ENCODE measurements at regions not wholly inside any gene's neighbourhood (a gene's known extent, or its start where the extent isn't known, plus 50 kb on each side); places are given as distances from the start of the nearest gene placed in this dataset.

- no TSS peak for BruUV-seq (replicated peaks)
- peaks cover 53% of the 10 kb centered on the region for H3K4me1 ChIP-seq (ENCODE audit: insufficient read depth, low read length)
- no peak overlapping the region for H3K4me3 ChIP-seq (ENCODE audit: low read length)
- DNase-seq (peak; percentile 39), ATAC-seq (no peak)
- H3K4me2 ChIP-seq (ENCODE audit: low read length): peak overlapping the region; percentile 72; the same call in 1 of the 2 replicates
- no peak for TF ChIP-seq EZH2phosphoT487 (IDR thresholded peaks at IDR 0.05; ENCODE audit: borderline replicate concordance, low read length)
- TF ChIP-seq EZH2 (IDR thresholded peaks at IDR 0.05; ENCODE audit: low read length, unreplicated experiment): no peak
- no peak for TF ChIP-seq CTCF (conservative IDR thresholded peaks at IDR 0.05; ENCODE audit: low read depth, low read length)
- ChIA-PET CTCF (no interaction called here), POLR2A (ENCODE audit: unreplicated experiment) (no interaction called here)
- intact Hi-C loops (cut with micrococcal nuclease): loop anchor here (1.0 to 10.0 kb wide), 9 partner anchors 41 to 1857 kb away; partner anchors contain the start of genes HLX and LYPLAL1
- no peak overlapping the region for H3K9ac ChIP-seq (ENCODE audit: low read length)
- H3K27ac ChIP-seq (ENCODE audit: low read length): peak overlapping the region; percentile 85
- no peaks in the 10 kb centered on the region for H4K20me1 ChIP-seq (ENCODE audit: low read length)
- H3K79me2 ChIP-seq (ENCODE audit: low read length): no peaks in the 10 kb centered on the region
- peaks cover 14% of the 10 kb centered on the region for H3F3A ChIP-seq (ENCODE audit: low read length, unreplicated experiment)
- no peak overlapping the region for H2AFZ ChIP-seq (ENCODE audit: low read length)
- H3K9me3 ChIP-seq (ENCODE audit: low read length): no peaks in the 10 kb centered on the region
- H3K27me3 ChIP-seq (ENCODE audit: low read length): no peaks in the 10 kb centered on the region
- H3K9me2 ChIP-seq (replicated peaks; ENCODE audit: low read length): no peaks in the 10 kb centered on the region
- H3K36me3 ChIP-seq (ENCODE audit: low read depth, low read length): no peaks in the 10 kb centered on the region
These were observed 152.4 kb downstream of the HLX start for GRCh38 chr1:221031458-221032203.

- Histone ChIP-seq H3K4me1 (ENCODE audit: insufficient read depth, low read length) (peaks cover 50% of the 10 kb centered on the region), H3K4me3 (ENCODE audit: low read length) (no peak overlapping the region), H3K9me3 (ENCODE audit: low read length) (no peaks in the 10 kb centered on the region), H3K27ac (ENCODE audit: low read length) (peak overlapping the region; percentile 85), H3K9me2 (replicated peaks; ENCODE audit: low read length) (no peaks in the 10 kb centered on the region), H2AFZ (ENCODE audit: low read length) (no peak overlapping the region), H3F3A (ENCODE audit: low read length, unreplicated experiment) (peaks cover 14% of the 10 kb centered on the region), H3K27me3 (ENCODE audit: low read length) (no peaks in the 10 kb centered on the region), H3K4me2 (ENCODE audit: low read length) (peak overlapping the region; percentile 72; the same call in 1 of the 2 replicates), H3K79me2 (ENCODE audit: low read length) (no peaks in the 10 kb centered on the region), H4K20me1 (ENCODE audit: low read length) (no peaks in the 10 kb centered on the region), H3K36me3 (ENCODE audit: low read depth, low read length) (no peaks in the 10 kb centered on the region), H3K9ac (ENCODE audit: low read length) (no peak overlapping the region)
- intact Hi-C loops (cut with micrococcal nuclease): loop anchor here (1.0 to 10.0 kb wide), 9 partner anchors 41 to 1857 kb away; partner anchors contain the start of genes HLX and LYPLAL1
- ChIA-PET POLR2A (ENCODE audit: unreplicated experiment) (no interaction called here), CTCF (no interaction called here)
- TF ChIP-seq CTCF (conservative IDR thresholded peaks at IDR 0.05; ENCODE audit: low read depth, low read length): no peak
- no peak for TF ChIP-seq EZH2phosphoT487 (IDR thresholded peaks at IDR 0.05; ENCODE audit: borderline replicate concordance, low read length)
- no peak for TF ChIP-seq EZH2 (IDR thresholded peaks at IDR 0.05; ENCODE audit: low read length, unreplicated experiment)
- no peak; the same call in 1 of the 2 replicates for ATAC-seq
- no peak for DNase-seq
- BruUV-seq (replicated peaks): no TSS peak
These were observed 153.0 kb downstream of the HLX start for GRCh38 chr1:221032204-221032585.

Measured in PC-3 (cell line).